Mammary epithelial cell (primary cell): ENCODE measurements at regions not wholly inside any gene's neighbourhood (a gene's known extent, or its start where the extent isn't known, plus 50 kb on each side); places are given as distances from the start of the nearest gene placed in this dataset.

Experiments used
- EZH2 ChIP-seq: IDR thresholded peaks from 2 replicates; pipeline ENCODE4 v1.6.1; 2012; ENCODE audit warnings: low read length, inconsistent platforms, borderline replicate concordance
- TF ChIP-seq, protein P1 (sequence below), 2 donors: IDR thresholded peaks in 1 of 2; conservative IDR thresholded peaks in 1 of 2; 2 replicates each; pipeline ENCODE4 v1.5.1; 2011 to 2012; ENCODE audit warnings: inconsistent platforms in 2 of 2, low read length in 2 of 2, mild to moderate bottlenecking in 2 of 2, control low read depth in 1 of 2, low read depth in 1 of 2; ENCODE audit not compliant: insufficient read depth in 1 of 2; ENCODE audit errors: extremely low read depth in 1 of 2

DNA sequence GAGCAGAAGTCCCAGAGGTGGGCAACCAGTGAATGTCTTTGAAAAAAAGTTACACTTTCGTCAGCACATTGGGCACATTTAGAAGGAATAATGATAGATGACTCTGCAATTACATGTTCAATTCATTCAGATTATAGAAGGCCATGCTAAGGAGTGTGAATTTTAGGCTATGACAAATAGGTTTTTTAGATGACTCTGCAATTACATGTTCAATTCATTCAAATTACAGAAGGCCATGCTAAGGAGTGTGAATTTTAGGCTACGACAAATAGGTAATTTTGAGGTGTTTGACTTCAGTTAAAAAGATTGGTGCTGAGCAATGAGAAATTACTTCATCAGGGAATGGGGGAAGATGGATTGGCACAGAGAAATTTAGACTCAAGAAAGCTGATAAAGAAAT, 744.9 kb upstream of the MMS22L start:
- TF ChIP-seq, protein P1, sequence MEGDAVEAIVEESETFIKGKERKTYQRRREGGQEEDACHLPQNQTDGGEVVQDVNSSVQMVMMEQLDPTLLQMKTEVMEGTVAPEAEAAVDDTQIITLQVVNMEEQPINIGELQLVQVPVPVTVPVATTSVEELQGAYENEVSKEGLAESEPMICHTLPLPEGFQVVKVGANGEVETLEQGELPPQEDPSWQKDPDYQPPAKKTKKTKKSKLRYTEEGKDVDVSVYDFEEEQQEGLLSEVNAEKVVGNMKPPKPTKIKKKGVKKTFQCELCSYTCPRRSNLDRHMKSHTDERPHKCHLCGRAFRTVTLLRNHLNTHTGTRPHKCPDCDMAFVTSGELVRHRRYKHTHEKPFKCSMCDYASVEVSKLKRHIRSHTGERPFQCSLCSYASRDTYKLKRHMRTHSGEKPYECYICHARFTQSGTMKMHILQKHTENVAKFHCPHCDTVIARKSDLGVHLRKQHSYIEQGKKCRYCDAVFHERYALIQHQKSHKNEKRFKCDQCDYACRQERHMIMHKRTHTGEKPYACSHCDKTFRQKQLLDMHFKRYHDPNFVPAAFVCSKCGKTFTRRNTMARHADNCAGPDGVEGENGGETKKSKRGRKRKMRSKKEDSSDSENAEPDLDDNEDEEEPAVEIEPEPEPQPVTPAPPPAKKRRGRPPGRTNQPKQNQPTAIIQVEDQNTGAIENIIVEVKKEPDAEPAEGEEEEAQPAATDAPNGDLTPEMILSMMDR (conservative IDR thresholded peaks at IDR 0.05 in 1 of 2, IDR thresholded peaks at IDR 0.05 in 1 of 2; ENCODE audit: extremely low read depth in 1 of 2, insufficient read depth in 1 of 2, low read depth in 1 of 2, low read length in 2 of 2), result no peak
- TF ChIP-seq EZH2, result no peak
